DND-41 (cell line): ENCODE measurements at regions not wholly inside any gene's neighbourhood (a gene's known extent, or its start where the extent isn't known, plus 50 kb on each side); places are given as distances from the start of the nearest gene placed in this dataset.

Experiments
- ATAC-seq: fragments of 200-7000 bp; cut with Tn5 transposase; 3 replicates; pipeline ENCODE4 v1.9.1; 2021; ENCODE audit warnings: low read depth; ENCODE audit not compliant: insufficient read depth
- DNase-seq: peaks from one replicate; pipeline ENCODE4 v3.0.0-alpha.2; 2020
- H2AFZ ChIP-seq: 2 replicates; pipeline ENCODE4 v1.6.0; 2012; ENCODE audit warnings: low read depth, low read length
- H3K27ac ChIP-seq: 2 replicates; pipeline ENCODE4 v1.5.1; 2012; ENCODE audit warnings: low read length, inconsistent platforms
- H3K27me3 ChIP-seq: fragments of 200-600 bp; sonication (generic); 2 replicates; pipeline ENCODE4 v1.6.0; 2012; ENCODE audit warnings: low read length, mild to moderate bottlenecking, inconsistent platforms; ENCODE audit not compliant: insufficient read depth, poor library complexity
- H3K36me3 ChIP-seq: 2 replicates; pipeline ENCODE4 v1.5.1; 2012; ENCODE audit warnings: low read length, inconsistent platforms; ENCODE audit not compliant: insufficient read depth
- H3K4me1 ChIP-seq: 2 replicates; pipeline ENCODE4 v1.5.1; 2012; ENCODE audit warnings: mild to moderate bottlenecking, low read length; ENCODE audit not compliant: insufficient read depth
- H3K4me2 ChIP-seq: 2 replicates; pipeline ENCODE4 v1.6.0; 2012; ENCODE audit warnings: mild to moderate bottlenecking, moderate library complexity, low read length, inconsistent platforms; ENCODE audit not compliant: insufficient read depth
- H3K4me3 ChIP-seq, 2 experiments: fragments of 200-600 bp in 1 of 2; shearing (Covaris generic) in 1 of 2; 2 replicates each; pipeline ENCODE4 v1.5.1; 2012 to 2016; ENCODE audit warnings: inconsistent platforms in 2 of 2, low read length in 2 of 2, mild to moderate bottlenecking in 2 of 2, low read depth in 1 of 2, moderate library complexity in 1 of 2
- H3K79me2 ChIP-seq: 2 replicates; pipeline ENCODE4 v1.6.0; 2012; ENCODE audit warnings: low read length, inconsistent platforms; ENCODE audit not compliant: insufficient read depth
- H3K9ac ChIP-seq: 2 replicates; pipeline ENCODE4 v1.6.0; 2012; ENCODE audit warnings: low read depth, mild to moderate bottlenecking, inconsistent platforms, low read length, moderate library complexity
- H3K9me3 ChIP-seq: 2 replicates; pipeline ENCODE4 v1.5.1; 2012; ENCODE audit warnings: low read length, moderate library complexity, mild to moderate bottlenecking, inconsistent platforms; ENCODE audit not compliant: insufficient read depth, severe bottlenecking
- H4K20me1 ChIP-seq: 2 replicates; pipeline ENCODE4 v1.6.0; 2012; ENCODE audit warnings: low read length; ENCODE audit not compliant: insufficient read depth
- CTCF ChIP-seq: IDR thresholded peaks from 2 replicates; pipeline ENCODE4 v1.5.1; 2012; ENCODE audit warnings: borderline replicate concordance, low read length, moderate library complexity, mild to moderate bottlenecking; ENCODE audit not compliant: poor library complexity, severe bottlenecking; ENCODE audit errors: extremely low read depth
- EZH2 ChIP-seq: IDR thresholded peaks from 3 replicates; pipeline ENCODE4 v1.6.1; 2012; ENCODE audit warnings: borderline replicate concordance, low read depth, mild to moderate bottlenecking, moderate library complexity, low read length, inconsistent platforms; ENCODE audit not compliant: severe bottlenecking

GRCh38 chr11:119880873-119881272 lies 151.9 kb upstream of the NECTIN1 start:
- Histone ChIP-seq H3K27ac (no peak overlapping the region), H3K9me3 (no peaks in the 10 kb centered on the region), H3K9ac (no peak overlapping the region), H3K36me3 (no peaks in the 10 kb centered on the region), H2AFZ (no peak overlapping the region), H3K79me2 (no peaks in the 10 kb centered on the region), H3K27me3 (peaks cover 21% of the 10 kb centered on the region), H3K4me3 (no peak overlapping the region), H4K20me1 (no peaks in the 10 kb centered on the region; the same call in 1 of the 2 replicates), H3K4me1 (no peaks in the 10 kb centered on the region), H3K4me2 (no peak overlapping the region)
- ATAC-seq (no peak), DNase-seq (no peak)
- TF ChIP-seq CTCF: no peak
- no peak for TF ChIP-seq EZH2

- Histone ChIP-seq H3K9ac (no peak overlapping the region), H3K27me3 (peaks cover 22% of the 10 kb centered on the region), H3K4me2 (no peak overlapping the region), H3K4me1 (no peaks in the 10 kb centered on the region), H3K9me3 (no peaks in the 10 kb centered on the region), H2AFZ (no peak overlapping the region), H4K20me1 (no peaks in the 10 kb centered on the region; the same call in 1 of the 2 replicates), H3K36me3 (no peaks in the 10 kb centered on the region), H3K4me3 (no peak overlapping the region), H3K27ac (no peak overlapping the region), H3K79me2 (no peaks in the 10 kb centered on the region)
- ATAC-seq (no peak), DNase-seq (no peak)
- TF ChIP-seq CTCF: no peak
- TF ChIP-seq EZH2: no peak
These were observed 151.1 kb upstream of the NECTIN1 start for GRCh38 chr11:119880143-119880542.

GRCh38 chr11:119878990-119879389 lies 150.0 kb upstream of the NECTIN1 start:
- H3K27me3 ChIP-seq: peaks cover 32% of the 10 kb centered on the region
- DNase-seq: no peak
- no peak overlapping the region for H3K4me3 ChIP-seq
- H3K4me1 ChIP-seq: no peaks in the 10 kb centered on the region
- no peak overlapping the region for H2AFZ ChIP-seq
- no peaks in the 10 kb centered on the region for H3K36me3 ChIP-seq
- no peak for ATAC-seq
- H3K9ac ChIP-seq: no peak overlapping the region
- no peak overlapping the region for H3K27ac ChIP-seq
- TF ChIP-seq EZH2 (no peak), CTCF (no peak)
- no peaks in the 10 kb centered on the region for H3K79me2 ChIP-seq
- H4K20me1 ChIP-seq: no peaks in the 10 kb centered on the region; the same call in 1 of the 2 replicates
- no peaks in the 10 kb centered on the region for H3K9me3 ChIP-seq
- H3K4me2 ChIP-seq: no peak overlapping the region

GRCh38 chr11:119876841-119877240 lies 147.8 kb upstream of the NECTIN1 start:
- no peak overlapping the region for H2AFZ ChIP-seq
- no peaks in the 10 kb centered on the region for H3K36me3 ChIP-seq
- no peak for TF ChIP-seq CTCF
- TF ChIP-seq EZH2: no peak
- no peak overlapping the region for H3K9ac ChIP-seq
- peaks cover 27% of the 10 kb centered on the region for H3K27me3 ChIP-seq
- H3K9me3 ChIP-seq: no peaks in the 10 kb centered on the region
- H3K79me2 ChIP-seq: no peaks in the 10 kb centered on the region
- ATAC-seq (no peak), DNase-seq (no peak)
- no peak overlapping the region for H3K4me3 ChIP-seq
- H3K4me2 ChIP-seq: no peak overlapping the region
- H3K27ac ChIP-seq: no peak overlapping the region
- H3K4me1 ChIP-seq: no peaks in the 10 kb centered on the region
- H4K20me1 ChIP-seq: no peaks in the 10 kb centered on the region; the same call in 1 of the 2 replicates
